NCI-H1105 (cell line): ENCODE measurements at regions not wholly inside any gene's neighbourhood (a gene's known extent, or its start where the extent isn't known, plus 50 kb on each side); places are given as distances from the start of the nearest gene placed in this dataset.
"Not testable (repeated sequence)": the region's sequence is repeated elsewhere in the genome, so short reads cannot be mapped to it uniquely, and the experiment has no call there.

Experiments
- DNase-seq: peaks from one replicate; lab custom pipeline; 2025; lab: John Stamatoyannopoulos, UW

DNA sequence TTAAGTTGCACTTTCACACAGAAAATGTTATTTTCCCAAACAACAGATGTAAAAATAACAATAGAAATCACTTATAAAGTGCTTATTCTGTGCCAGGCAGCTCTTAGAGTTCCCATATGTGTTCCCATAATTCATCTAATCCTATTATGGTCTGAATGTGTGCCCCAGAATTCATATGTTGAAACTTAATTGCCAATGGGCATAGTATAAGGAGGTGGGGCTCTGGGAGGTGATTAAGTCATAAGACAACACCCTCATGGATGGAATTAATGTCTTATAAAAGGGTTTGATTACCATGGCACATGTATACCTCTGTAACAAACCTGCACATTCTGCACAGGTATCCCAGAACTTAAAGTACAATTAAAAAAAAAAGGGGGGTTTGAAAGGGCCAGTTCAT, 92.7 kb downstream of the FZD1 start:
- no peak for DNase-seq

DNA sequence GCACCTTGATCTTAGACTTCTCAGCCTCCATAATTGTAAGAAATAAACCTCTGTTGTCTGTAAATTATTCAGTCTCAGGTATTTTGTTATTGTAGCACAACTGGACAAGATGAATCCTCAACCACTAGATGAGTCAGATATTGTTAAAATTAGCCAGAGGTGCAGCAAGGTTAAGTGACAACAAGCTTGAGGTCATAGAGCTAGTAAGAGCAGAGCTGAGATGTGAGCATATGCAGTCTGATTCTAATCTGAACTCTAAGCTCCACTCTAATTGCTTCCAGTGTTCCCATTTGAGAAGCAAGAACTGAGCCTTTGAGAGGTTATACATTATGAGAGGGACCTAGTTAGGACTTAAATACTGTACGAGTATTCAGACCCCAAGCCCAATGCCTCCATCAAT, 93.1 kb downstream of the FZD1 start:
- no peak for DNase-seq

DNA sequence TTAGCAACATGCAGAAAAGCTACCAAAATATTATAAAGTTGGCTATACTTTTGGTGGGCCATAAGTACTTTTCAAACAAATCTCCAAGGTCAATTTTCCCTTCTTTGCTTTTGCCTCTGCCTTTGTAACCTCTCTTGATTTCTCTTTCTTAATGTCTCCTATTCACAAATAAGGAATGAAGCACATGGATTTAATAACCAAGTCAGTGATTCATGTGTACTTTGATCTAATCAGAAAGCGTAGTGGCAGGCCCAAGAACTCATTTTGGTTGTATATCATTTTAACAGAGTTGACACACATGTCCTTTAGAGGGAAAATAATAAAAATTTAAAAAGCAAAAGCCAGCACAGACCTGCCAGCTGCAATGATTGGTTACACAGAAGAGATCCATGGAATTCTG, 93.7 kb downstream of the FZD1 start:
- no peak for DNase-seq

DNA sequence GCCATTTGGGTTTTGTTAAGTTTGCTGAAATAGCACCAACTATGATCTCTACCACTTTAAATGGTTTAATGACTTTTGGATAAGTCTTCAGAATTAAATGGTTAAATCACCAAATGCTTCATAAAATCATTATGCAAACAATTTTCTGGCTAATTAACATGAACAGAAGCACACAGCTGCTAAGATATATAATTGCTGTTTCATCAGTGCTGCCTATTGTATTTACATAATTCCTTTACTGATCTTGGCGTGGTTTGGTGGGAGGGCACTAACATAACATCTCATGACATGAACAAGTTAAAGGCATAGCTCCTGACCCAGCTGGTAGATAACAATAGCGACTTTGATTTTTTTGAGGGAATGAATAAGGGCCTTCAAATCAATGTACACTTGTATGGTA, 94.1 kb downstream of the FZD1 start:
- no peak for DNase-seq

DNA sequence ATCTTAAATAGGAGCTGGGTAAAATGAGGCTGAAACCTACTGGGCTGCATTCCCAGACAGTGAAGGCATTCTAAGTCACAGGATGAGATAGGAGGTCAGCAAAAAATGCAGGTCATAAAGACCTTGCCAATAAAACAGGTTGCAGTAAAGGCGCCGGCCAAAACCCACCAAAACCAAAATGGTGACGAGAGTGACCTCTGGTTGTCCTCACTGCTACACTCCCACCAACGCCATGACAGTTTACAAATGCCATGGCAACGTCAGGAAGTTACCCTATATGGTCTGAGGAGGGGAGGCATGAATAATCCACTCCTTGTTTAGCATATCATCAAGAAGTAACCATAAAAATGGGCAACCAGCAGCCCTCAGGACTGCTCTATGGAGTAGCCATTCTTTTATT, 100.9 kb downstream of the FZD1 start:
- not testable (repeated sequence) for DNase-seq

- DNase-seq = no peak
Observed at GRCh38 chr7:91366091-91366490, 101.9 kb downstream of the FZD1 start.

DNA sequence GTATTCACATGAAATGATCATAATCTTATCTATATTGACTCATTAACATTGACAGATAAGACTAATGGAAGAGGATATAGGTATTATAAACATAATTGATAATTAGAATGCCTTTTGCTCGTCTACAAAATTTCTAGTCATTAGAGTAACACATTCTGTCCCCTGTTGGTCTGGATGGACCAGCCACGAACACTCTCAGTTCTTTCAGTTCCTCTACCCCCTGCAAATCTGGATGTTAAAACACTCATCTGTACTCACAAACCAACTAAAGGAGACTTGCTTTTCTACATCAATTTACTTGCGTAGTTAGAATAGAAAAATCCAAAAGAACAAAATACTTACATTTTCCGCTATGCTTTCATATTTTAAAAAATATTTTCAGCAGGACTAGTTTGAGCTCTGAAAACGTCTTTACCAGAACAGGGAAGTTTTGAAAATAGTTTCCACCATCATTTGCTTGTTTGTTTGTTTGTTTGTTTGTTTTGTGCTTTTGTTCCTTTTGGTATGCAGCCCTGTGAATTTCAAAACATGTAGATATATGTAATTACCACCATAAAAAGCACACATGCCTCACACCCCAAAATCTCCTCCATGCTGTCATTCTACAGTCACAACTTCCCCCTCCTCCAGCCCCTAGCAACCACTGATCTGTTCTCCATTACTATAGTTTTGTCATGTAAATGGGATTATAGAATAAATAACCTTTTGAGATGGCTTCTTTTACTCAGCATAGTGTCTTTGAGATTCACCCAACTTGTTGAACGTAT, 103.8 kb downstream of the FZD1 start:
- no peak for DNase-seq

DNA sequence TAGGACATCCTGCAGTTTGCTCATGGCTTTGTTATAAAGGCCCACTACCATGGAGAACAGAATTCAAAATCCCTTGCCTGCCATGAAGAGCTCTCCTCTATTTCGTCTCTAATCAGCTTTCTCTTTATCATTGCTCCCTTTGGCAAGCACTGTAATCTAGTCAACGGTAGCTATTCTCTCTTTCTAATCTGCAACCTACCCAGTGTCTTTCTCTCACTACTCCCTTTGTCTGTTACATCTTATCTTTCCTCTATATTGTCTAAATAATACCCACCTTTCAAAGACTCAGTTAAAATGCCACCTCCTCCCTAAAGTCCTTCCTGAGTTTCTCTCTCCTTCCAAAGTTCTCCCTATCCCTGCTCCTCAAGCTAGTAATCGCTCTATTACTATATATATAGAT, 108.1 kb downstream of the FZD1 start:
- no peak for DNase-seq

- no peak for DNase-seq
Observed at GRCh38 chr7:91373111-91373800, 109.0 kb downstream of the FZD1 start.

- DNase-seq = no peak
Observed at GRCh38 chr7:91374321-91374989, 110.2 kb downstream of the FZD1 start.

DNA sequence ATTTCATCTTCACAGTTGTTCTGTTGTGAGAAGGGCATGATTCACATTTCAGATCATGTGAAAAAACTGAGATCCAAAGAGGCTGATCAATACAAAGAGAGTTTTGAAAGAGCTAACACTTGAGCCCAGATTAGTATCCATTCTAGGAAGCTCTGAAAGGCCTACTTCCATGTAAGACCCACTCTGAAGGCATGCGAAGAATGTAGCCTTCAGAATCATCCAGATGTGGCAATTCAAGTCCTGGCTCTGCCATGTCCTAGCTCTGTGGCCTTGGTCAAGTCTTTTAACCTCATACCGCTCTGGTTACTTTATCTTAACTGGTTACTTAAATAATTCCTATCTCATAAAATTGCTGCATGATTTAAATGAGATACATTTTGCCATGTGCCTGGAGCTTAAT, 111.1 kb downstream of the FZD1 start:
- DNase-seq = no peak

DNA sequence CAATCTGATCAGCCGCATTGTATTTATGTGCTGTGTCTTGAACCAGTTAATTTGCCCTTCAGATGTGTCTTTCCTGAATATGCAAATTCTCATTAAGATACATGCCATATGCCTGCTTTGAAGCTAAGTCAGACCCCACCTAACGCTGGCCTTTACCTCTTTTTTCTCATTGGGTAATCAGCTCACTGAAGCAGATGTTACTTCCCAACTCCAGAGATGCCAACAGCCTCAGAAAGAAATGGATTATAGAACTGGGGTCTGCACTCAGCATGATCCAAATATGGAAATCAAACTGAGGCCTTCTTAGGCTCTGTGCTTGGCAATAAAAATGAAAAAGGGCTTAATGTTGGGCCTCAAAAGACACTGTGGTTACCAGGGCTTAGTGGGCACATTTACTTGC, 113.9 kb downstream of the FZD1 start:
- DNase-seq = no peak

GRCh38 chr7:91379236-91379635, 115.0 kb downstream of the FZD1 start:
- no peak for DNase-seq

- DNase-seq = no peak
Observed at GRCh38 chr7:91379991-91380390, 115.8 kb downstream of the FZD1 start.

- DNase-seq = no peak
Observed at GRCh38 chr7:91383053-91383904, 119.0 kb downstream of the FZD1 start.

GRCh38 chr7:91383905-91384274, 119.7 kb downstream of the FZD1 start:
- no peak for DNase-seq

DNA sequence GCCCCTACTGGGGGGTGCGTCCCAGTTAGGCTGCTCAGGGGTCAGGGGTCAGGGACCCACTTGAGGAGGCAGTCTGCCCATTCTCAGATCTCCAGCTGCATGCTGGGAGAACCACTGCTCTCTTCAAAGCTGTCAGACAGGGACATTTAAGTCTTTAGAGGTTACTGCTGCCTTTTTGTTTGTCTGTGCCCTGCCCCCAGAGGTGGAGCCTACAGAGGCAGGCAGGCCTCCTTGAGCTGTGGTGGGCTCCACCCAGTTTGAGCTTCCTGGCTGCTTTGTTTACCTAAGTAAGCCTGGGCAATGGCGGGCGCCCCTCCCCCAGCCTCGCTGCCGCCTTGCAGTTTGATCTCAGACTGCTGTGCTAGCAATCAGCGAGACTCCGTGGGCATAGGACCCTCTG, 130.5 kb downstream of the FZD1 start:
- DNase-seq = not testable (repeated sequence)

DNA sequence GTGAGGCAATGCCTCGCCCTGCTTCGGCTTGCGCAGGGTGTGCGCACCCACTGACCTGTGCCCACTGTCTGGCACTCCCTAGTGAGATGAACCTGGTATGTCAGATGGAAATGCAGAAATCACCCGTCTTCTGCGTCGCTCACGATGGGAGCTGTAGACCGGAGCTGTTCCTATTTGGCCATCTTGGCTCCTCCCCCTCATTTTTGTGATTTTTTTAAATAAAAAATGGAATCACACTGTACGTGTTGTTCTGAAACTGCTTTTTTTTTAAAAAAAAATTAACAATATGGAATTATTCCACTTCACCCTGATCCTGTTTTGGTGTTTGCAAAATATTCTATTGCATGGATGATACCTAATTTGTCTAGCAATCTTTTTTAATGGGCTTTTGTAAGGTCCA, 131.1 kb downstream of the FZD1 start:
- DNase-seq = not testable (repeated sequence)

DNA sequence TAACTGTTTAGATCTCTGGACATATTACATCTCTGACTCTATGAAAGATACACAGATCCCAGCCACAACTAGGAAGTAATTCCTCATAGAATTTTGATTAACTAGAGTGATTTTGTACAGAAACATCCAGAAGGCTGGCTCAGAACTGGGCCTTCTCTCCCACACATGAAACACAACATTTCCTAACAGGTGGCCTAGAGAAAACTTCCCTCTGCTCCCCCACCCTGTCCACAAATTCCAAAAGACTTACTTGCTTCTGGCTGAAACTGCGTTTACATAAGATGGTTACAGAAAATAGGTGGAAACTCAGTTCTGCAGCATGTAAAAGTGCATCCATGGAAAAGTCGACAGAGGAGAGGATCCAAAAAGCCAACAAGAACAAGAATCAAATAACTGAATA, 132.9 kb downstream of the FZD1 start:
- DNase-seq = no peak

GRCh38 chr7:91397612-91398011, 133.4 kb downstream of the FZD1 start:
- DNase-seq = no peak

DNA sequence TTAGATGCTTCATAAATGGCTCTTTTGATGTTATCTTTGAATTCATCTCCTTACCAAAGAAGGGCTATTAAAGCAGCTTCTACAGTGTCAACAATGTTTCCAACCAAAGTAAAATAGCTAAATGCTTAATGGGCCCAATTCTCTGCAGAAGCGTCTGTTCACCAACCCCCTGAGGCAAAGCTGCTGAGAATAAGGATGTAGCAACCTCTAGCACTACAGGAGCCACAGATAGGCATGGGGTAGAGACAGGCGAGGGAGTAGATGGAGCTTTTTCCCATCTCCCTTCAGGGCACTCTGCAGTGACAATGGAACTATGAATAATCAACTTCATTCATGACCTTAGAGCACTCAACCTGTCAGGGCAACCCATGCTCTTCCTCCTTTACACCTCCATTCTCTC, 134.1 kb downstream of the FZD1 start:
- DNase-seq = peak; percentile 28

DNA sequence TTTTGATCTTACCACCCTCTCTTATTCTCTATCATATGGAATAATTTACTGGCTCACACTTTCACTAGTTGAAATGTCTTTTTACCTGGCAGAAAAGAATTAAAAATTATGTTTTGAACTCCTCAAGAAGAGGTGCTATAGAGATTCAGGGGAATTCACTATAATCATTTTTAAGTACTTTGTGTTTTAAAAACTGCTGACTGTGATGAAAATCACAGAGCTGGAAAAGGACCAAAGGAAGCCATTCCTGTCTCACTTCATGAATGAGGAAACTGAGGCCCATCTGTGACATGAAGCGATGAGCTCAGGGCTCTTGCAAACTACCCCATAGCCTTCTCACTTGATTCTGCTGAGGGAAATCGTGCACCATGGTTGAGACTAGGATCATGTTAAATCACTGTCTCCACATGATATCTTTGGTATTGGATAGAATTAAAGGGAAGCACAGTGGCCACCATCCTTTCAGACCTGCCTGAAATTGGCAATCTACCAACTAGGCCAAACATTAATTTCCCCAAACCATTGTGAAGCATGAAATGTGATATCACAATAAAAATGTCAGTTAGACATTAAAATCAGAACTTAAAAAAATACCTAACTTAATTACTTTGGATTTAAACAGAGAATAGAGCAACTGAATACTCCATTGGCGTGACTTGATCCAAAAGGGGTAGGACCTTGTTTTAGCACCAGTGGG, 141.0 kb downstream of the FZD1 start:
- DNase-seq = peak; percentile 37
